Liver (tissue), 3 donors: ENCODE measurements at regions not wholly inside any gene's neighbourhood (a gene's known extent, or its start where the extent isn't known, plus 50 kb on each side); places are given as distances from the start of the nearest gene placed in this dataset.
"Not testable (repeated sequence)": the region's sequence is repeated elsewhere in the genome, so short reads cannot be mapped to it uniquely, and the experiment has no call there.

Experiments used
- EGR1 ChIP-seq, 2 donors: IDR thresholded peaks; 2 replicates each; pipeline ENCODE4 v1.6.1; 2016 to 2018; ENCODE audit warnings: antibody characterized with exemption in 2 of 2, low read depth in 2 of 2
- GABPA ChIP-seq, 2 donors: IDR thresholded peaks in 1 of 2; conservative IDR thresholded peaks in 1 of 2; 2 replicates each; pipeline ENCODE4 v1.6.1; 2016; ENCODE audit warnings: antibody characterized with exemption in 2 of 2, mild to moderate bottlenecking in 1 of 2, moderate library complexity in 1 of 2
- HNF4A ChIP-seq, 2 donors: conservative IDR thresholded peaks; 2 replicates each; pipeline ENCODE4 v1.6.1; 2016; ENCODE audit warnings: antibody characterized with exemption in 2 of 2, mild to moderate bottlenecking in 2 of 2
- RAD21 ChIP-seq, 2 donors: IDR thresholded peaks; 2 replicates each; pipeline ENCODE4 v1.6.1; 2016; ENCODE audit warnings: antibody characterized with exemption in 2 of 2, mild to moderate bottlenecking in 2 of 2
- SP1 ChIP-seq: IDR thresholded peaks from 2 replicates; pipeline ENCODE4 v1.6.1; 2018; ENCODE audit warnings: antibody characterized with exemption, mild to moderate bottlenecking
- YY1 ChIP-seq: IDR thresholded peaks from 2 replicates; pipeline ENCODE4 v1.6.1; 2016; ENCODE audit warnings: antibody characterized with exemption, mild to moderate bottlenecking
- TF ChIP-seq, protein P1 (sequence below): fragments of 150-350 bp; IDR thresholded peaks from 2 replicates; pipeline ENCODE4 v1.5.1; 2017; ENCODE audit warnings: improper control_type of control experiment, low read depth, low read length; ENCODE audit not compliant: missing input control
- TF ChIP-seq, protein P2 (sequence below): IDR thresholded peaks from 2 replicates; pipeline ENCODE4 v1.6.1; 2016; ENCODE audit warnings: antibody characterized with exemption, mild to moderate bottlenecking
- TF ChIP-seq, protein P3 (sequence below): IDR thresholded peaks from 2 replicates; pipeline ENCODE4 v1.6.1; 2016; ENCODE audit warnings: antibody characterized with exemption
- TF ChIP-seq, protein P4 (sequence below): IDR thresholded peaks from 2 replicates; pipeline ENCODE4 v1.6.1; 2016; ENCODE audit warnings: antibody characterized with exemption
- donor health status: healthy.
- donor health status: healthy.

DNA sequence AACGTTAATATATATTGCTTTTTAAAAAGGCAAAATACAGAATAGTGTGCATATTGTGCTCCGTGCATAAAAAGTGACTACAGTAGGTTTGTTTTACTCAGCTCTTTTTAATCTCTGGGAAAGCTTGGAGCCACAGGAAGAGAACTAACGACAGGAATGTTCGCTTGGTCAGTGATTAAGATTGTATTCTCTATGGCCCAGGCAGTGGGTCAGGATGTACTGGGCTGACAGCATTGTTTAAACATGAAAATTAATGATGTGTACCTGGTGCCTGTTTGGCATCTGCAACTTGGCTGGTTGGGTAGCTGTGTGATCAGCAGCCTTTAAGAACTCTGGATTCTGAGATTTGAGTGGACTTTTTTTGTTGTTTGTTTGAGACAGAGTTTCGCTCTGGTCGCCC is 85.3 kb downstream of the SPATA31A6 start:
- TF ChIP-seq, protein P1, sequence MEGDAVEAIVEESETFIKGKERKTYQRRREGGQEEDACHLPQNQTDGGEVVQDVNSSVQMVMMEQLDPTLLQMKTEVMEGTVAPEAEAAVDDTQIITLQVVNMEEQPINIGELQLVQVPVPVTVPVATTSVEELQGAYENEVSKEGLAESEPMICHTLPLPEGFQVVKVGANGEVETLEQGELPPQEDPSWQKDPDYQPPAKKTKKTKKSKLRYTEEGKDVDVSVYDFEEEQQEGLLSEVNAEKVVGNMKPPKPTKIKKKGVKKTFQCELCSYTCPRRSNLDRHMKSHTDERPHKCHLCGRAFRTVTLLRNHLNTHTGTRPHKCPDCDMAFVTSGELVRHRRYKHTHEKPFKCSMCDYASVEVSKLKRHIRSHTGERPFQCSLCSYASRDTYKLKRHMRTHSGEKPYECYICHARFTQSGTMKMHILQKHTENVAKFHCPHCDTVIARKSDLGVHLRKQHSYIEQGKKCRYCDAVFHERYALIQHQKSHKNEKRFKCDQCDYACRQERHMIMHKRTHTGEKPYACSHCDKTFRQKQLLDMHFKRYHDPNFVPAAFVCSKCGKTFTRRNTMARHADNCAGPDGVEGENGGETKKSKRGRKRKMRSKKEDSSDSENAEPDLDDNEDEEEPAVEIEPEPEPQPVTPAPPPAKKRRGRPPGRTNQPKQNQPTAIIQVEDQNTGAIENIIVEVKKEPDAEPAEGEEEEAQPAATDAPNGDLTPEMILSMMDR: not testable (repeated sequence)
- TF ChIP-seq, protein P2, sequence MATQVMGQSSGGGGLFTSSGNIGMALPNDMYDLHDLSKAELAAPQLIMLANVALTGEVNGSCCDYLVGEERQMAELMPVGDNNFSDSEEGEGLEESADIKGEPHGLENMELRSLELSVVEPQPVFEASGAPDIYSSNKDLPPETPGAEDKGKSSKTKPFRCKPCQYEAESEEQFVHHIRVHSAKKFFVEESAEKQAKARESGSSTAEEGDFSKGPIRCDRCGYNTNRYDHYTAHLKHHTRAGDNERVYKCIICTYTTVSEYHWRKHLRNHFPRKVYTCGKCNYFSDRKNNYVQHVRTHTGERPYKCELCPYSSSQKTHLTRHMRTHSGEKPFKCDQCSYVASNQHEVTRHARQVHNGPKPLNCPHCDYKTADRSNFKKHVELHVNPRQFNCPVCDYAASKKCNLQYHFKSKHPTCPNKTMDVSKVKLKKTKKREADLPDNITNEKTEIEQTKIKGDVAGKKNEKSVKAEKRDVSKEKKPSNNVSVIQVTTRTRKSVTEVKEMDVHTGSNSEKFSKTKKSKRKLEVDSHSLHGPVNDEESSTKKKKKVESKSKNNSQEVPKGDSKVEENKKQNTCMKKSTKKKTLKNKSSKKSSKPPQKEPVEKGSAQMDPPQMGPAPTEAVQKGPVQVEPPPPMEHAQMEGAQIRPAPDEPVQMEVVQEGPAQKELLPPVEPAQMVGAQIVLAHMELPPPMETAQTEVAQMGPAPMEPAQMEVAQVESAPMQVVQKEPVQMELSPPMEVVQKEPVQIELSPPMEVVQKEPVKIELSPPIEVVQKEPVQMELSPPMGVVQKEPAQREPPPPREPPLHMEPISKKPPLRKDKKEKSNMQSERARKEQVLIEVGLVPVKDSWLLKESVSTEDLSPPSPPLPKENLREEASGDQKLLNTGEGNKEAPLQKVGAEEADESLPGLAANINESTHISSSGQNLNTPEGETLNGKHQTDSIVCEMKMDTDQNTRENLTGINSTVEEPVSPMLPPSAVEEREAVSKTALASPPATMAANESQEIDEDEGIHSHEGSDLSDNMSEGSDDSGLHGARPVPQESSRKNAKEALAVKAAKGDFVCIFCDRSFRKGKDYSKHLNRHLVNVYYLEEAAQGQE: not testable (repeated sequence)
- TF ChIP-seq, protein P3, sequence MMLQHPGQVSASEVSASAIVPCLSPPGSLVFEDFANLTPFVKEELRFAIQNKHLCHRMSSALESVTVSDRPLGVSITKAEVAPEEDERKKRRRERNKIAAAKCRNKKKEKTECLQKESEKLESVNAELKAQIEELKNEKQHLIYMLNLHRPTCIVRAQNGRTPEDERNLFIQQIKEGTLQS: not testable (repeated sequence)
- not testable (repeated sequence) for TF ChIP-seq YY1; EGR1 (IDR thresholded peaks at IDR 0.05; ENCODE audit: low read depth in 2 of 2); GABPA (IDR thresholded peaks at IDR 0.05 in 1 of 2, conservative IDR thresholded peaks at IDR 0.05 in 1 of 2); HNF4A (conservative IDR thresholded peaks at IDR 0.05); RAD21 (IDR thresholded peaks at IDR 0.05); SP1
- TF ChIP-seq, protein P4, sequence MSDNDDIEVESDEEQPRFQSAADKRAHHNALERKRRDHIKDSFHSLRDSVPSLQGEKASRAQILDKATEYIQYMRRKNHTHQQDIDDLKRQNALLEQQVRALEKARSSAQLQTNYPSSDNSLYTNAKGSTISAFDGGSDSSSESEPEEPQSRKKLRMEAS: not testable (repeated sequence)
